ENCODE measurements at regions not wholly inside any gene's neighbourhood (a gene's known extent, or its start where the extent isn't known, plus 50 kb on each side); places are given as distances from the start of the nearest gene placed in this dataset.
A peak's percentile ranks its signal among the peaks of the same experiment; 100 is the strongest.
"Not testable (repeated sequence)": the region's sequence is repeated elsewhere in the genome, so short reads cannot be mapped to it uniquely, and the experiment has no call there.

DNA sequence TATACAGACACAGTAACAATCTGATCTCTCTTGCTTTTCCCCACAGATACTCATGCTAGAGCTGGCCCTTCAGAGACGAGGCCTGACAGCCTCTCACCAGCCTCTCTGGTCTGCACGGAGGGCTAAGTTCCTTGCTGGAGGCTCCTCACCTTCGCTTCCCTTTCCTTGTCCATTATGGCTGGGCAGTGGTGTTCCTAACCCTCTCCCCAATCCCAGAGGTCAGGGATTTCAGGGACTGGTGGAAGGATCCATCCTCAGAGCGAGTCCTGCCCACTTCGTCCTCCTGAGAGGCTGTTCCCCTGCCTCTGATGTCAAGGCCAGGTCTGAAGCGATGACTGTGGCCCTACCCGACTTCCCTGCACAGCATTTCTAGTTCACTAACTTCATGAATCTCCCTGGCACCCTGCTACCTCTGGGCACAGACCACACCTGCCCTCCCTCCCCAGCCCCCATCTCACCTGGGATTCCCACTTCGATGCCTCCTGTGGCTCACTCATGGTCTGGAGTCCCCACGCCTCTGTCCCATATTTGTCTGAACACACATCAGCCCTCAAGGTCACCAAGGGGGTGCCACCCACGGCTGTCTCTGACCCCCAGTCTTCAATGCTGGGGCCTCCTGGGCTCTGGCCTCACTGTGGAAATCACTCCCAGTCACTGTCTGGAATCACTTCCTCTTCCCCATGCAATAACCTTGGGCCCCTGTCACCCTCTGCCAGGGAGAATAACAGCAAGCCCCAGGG, 124.9 kb upstream of the PRR20G start:
- no peak for DNase-seq

- DNase-seq: not testable (repeated sequence)
Observed at GRCh38 chr3:127411875-127412274, 124.0 kb upstream of the PRR20G start.

DNA sequence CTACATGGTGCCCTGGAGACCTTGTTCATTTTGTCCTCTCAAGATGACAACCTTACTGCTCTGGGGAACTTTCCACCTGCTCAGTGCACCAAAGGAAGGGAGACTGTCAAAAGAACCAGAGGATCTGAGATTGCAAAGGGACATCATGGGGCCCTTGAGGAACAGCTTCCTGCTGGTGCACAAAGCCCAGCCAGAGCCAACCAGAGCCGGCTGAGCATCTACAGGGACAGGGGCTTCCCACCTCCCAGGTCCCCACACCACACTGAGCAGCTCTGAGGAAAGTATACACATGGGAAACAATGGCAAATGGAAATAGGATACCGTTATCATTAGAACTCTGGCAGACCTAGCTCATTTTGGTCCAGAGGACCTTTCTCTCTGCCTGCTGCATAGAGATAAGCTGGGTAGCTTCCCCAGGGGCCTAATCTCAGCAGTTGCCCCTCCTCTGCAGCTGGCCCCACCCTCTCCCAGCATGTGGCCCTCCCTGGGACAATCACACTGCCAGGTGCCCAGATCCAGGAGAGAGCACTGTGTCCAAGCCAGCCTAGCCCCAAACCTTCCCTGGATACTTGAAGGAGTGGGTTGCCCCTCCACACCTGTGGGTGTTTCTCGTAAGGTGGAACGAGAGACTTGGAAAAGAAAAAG, 123.4 kb upstream of the PRR20G start:
- DNase-seq: no peak

DNA sequence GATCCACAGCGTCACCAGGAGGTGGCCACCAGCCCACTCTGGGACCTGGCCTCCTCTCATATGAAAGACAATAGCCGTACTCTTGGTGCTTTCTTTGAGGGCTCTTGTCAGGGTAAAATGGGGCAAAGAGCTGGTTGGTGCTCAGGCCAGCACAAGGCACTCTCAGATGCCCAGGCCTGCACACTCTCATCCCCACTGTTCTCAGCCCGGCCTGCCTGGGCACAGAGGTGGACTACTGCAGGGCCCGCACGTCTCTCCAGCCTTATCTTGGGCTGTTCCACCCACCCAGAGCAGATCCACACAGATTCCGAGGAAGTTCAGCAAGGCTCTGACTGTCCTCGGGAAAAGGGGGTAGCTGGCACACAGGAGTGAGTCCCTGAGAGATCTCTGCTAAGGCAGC, 122.8 kb upstream of the PRR20G start:
- DNase-seq: no peak

- DNase-seq: no peak
Observed at GRCh38 chr3:127410137-127410488, 122.3 kb upstream of the PRR20G start.

DNA sequence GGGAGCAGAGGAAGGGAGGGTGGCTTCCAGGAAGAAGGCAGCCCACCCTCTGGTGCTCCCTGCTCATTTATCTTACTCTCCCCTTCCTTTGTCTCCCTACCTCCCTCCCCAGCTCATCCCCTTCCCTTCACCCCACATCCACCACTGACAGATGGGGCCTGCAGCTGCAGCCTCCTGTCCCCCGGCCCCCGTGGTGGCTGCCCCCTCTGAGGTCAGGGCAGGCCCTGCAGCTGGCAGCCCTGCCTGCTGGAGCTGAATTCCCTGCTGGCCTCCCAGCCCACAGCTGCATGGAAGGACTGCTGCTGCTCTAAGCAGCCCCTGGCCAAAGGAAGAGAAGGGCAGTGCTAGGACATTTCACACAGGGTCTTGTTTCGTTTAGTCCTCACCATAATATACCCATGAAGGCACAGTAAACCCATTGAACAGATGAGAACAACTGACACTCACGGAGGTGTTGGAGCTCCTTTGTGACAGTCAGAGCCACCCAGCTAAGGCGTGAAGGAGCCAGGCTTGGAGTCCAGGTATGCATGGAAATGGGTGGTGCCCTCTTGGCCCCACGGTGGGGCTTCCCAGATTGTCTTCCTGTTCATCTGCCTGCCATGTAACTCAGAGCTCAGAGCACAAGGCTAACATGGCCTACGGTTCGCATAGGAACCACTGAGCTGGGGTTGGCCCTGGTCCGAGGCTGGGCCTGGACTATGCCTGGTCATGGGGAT, 121.7 kb upstream of the PRR20G start:
- no peak for DNase-seq

DNA sequence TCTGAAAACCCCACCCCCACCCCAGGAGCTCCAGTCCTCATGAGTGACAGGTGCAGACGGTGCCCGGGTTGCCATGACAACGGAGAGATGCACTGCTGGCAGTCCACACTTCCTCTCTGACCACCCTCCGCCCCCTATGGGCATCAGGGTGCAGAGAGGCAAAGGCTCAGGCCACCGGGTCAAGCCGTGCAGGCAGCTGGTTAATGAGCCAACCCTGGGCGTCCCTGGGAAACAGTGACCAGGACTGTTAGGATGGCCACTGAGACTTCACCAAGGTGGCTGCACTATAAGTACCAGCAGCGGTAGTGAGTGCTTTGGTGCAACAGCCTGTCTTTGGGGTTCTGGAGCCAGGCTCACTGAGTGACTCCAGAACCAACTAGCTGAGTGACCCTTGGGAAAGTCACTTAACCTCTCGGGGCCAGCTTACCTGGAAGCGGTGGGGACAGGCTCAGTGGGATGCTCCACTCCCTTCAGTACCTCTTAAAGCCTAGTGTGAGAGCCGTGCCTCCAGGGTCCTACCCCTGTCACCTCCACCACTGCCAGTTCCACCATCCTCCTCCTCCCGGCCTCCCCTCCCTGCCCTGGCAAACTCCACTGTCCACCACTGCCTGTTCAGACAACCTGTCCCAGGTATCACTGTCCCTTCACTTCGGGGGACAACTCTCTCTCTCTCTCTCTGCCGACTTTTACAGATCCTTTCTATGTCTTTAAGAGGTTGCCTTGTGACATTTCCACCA, 121.0 kb upstream of the PRR20G start:
- no peak for DNase-seq

GRCh38 chr3:127408022-127408683, 120.3 kb upstream of the PRR20G start:
- no peak for DNase-seq

- DNase-seq: no peak
Observed at GRCh38 chr3:127407026-127407939, 119.4 kb upstream of the PRR20G start.

- peak; percentile 24 for DNase-seq
Observed at GRCh38 chr3:127406309-127407025, 118.6 kb upstream of the PRR20G start.

- DNase-seq: no peak
Observed at GRCh38 chr3:127405791-127406190, 117.9 kb upstream of the PRR20G start.

GRCh38 chr3:127405010-127405598, 117.3 kb upstream of the PRR20G start:
- DNase-seq: no peak

DNA sequence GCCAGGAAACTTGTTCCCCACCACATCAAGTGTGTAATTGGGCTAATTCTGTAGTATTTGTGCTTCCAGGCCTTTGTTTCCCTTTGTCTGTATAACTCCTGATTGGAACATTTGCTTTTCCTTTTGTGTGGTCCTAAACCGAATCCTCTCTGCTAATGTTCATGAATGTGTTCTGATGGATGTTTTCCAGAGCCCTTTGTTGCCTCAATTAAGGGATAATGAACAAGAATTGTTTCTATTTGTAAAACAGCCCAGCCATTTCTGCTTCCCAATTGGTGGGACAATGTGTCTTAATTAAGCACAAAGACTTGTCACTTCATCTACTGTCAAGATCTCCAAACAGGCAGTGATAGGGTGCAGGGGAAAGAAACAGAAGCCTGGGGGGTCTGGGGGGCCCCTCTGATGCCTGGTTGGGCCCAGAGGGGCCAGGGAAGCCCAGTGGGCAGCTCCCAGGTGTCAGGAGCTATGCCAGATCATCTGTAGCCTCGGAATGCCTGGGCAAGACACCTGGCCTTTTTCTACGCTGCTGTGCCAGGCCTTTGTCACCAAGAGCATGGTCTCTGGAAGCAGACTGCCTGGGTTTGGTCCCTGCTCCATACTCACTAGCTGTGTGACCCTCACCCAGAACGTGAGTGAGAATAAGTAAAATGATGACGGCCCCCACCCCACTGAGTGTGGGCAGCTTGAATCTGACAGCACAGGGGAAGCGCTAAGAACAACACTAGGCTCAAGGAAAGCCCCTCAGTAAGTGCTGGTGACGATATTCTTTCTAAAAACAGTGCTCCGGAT, 116.6 kb upstream of the PRR20G start:
- no peak for DNase-seq

- DNase-seq: no peak
Observed at GRCh38 chr3:127403795-127404194, 115.9 kb upstream of the PRR20G start.

DNA sequence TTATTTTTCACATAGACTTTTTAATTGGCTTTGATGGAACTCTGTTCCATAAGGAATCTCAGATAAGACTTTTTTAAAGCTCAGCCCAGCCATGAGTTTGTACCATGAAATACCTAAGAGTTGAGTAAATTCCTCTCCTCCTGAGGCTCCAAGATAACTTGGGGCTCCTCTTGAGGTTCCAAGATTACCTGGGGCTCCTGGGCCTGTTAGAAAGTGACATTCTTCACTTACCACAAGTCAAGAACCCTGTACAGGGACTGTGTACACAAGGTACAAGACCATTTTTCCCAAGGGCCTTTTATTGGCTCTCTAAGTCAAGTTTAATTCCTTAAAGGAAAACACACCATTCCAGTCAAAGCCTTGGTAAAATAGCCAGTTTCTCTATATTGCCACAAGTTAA, 111.3 kb upstream of the PRR20G start:
- no peak for DNase-seq

- DNase-seq: no peak
Observed at GRCh38 chr3:127396473-127396872, 108.6 kb upstream of the PRR20G start.

GRCh38 chr3:127395663-127396355, 108.0 kb upstream of the PRR20G start:
- DNase-seq: no peak

DNA sequence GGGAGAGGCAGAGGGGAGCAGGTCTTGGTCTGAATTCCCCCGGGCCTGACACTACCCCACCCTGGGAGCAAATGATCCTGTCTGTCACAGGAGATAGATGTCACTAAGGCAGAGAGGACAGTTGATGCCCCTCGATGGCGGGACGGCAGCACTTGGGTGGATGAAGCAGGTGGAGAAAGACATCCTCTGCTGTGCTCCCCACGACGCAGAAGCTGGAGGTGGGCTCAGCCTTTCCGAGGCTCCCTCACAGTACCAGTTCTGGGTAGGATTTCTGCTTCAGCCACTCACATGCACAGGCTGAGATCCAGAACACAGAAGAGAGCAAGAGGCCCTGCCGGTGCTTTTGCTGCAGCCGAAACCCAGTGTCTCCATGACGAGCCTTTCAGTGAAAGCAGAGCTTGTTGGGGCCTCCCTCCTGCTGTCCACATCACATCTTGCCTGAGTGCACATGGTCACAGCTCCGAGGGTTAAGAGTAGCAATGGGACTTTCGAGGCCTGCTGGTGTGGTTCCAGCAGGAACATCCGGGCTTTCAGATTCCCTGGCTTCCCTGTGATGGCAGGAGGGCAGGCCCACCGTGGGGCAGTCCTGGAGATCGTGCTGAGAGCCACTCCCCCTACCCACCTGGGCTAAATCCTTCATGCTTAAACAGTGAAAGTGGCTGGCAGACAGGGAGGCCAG, 107.3 kb upstream of the PRR20G start:
- no peak for DNase-seq

DNA sequence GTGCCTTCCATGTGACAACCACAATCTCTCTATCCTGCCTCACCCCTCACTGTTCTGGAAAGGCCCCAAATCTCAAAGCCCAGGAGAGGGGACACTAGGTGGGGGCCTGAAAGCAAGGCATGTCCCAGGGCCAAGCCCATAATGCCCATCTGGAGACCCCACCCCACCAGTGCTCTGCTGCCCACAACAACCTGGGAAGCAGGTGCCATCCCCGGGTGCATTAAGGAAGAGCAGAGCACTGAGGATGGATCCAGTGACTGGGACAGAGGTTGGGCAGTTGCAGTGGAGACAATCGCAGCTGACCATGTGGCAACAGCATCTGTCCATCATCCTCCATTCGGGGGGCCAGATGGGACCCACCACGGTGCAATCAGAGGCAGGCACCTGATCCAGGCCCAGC, 106.2 kb upstream of the PRR20G start:
- DNase-seq: no peak

Measured in activated CD4-positive, alpha-beta T cell treated with anti-CD3 and anti-CD28 coated beads, Interleukin-2, amount 50 U/mL, for 16 hours (primary cell).